GM21390 (cell line): ENCODE measurements at regions not wholly inside any gene's neighbourhood (a gene's known extent, or its start where the extent isn't known, plus 50 kb on each side); places are given as distances from the start of the nearest gene placed in this dataset.
A peak's percentile ranks its signal among the peaks of the same experiment; 100 is the strongest.
"Not testable (repeated sequence)": the region's sequence is repeated elsewhere in the genome, so short reads cannot be mapped to it uniquely, and the experiment has no call there.

Experiments
- ATAC-seq: cut with Tn5 transposase; IDR thresholded peaks from one replicate; pipeline ENCODE4 v1.9.1; 2021; ENCODE audit not compliant: unreplicated experiment

DNA sequence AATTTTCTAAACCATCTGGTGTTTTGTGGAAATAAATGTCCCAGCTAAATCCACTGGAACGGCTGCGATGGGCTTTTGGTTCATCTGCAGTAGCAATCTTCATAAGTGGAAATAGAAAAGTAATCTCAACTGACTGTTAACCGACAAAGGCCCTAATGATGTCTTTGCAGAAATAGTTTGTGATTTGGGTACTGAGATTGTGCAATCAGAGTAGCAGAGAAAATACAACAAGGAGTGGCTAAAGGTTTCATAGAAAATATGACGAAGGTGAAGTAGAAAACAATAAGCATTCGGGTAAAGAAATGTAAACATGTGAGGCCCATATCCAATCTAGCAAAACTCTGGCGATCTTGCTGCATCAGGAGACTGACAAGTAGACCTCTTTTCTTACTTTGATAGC, 262.6 kb upstream of the MCTP2 start:
- no peak for ATAC-seq

DNA sequence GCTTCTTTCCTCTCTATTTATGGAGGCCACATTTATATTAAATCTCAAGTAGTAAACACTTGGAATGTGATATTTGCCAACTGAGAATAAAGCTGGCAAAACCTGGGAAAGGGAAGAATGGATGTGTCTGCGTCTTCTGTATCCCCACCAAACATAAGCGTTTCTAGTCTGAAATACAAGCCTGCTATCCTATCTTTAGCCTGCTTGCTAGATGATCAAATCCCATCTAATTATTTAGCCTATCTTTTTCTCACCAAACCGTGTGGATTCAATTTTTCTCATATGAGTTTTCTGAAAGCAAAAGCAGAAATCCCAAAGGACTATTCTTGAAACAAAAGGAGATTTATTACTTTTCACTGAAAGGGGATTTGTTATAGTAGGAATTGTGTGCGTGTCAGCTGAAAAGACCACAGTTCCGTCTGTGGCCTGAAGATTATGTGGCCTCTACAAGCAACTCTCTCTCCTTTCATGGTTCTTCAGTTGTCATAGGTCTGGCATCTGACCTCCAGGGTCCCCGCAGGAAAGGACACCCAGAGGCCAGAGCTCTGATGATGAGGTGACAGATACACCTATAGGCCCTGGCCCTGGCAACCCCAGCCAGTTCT, 266.0 kb upstream of the MCTP2 start:
- no peak for ATAC-seq

DNA sequence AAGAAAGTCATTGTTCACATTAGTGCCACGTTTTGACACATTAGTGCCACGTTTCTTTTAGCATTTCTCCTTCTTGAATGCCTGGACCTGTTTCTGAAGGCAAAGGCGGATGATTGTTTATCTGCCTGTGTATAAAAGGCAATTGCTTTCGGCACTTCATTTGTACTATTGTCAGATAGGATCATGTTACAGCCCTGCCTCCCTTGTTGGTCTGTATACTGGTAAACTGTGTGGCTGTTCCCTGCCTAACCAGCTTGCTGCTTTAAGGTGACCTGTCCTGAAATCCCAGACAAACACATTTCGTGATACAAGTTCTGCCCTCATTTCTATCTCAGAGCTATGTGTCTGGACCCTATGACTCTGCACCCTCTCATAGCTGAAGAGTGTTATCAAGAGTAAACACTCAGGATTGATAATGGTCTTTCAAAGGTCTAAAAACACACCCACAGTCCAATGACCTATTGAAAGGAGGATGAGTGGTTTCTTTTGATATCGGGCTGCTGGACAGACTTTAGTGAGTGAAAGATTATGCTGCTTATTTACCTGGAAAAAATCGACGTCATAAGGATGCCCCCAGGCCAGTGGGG, 276.3 kb upstream of the MCTP2 start:
- no peak for ATAC-seq

DNA sequence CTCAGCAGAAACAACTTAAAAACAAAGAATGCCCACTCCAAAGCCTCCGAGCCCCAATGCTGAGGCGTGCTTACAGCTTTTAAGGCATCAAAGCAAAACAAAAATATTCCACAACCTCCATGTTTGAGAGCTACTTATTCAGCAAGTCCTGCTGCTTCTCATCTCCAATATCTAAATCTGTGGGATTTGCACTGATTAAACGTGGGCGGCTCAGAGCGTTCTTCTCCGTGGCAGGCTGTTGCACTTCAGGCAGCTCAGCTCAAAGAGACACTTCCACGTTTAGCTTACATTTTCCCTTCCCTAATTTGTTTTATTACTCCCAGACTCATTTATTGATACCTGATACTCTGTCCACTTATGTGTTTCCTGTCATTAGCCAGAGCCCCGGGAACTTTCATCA, 282.6 kb upstream of the MCTP2 start:
- no peak for ATAC-seq

DNA sequence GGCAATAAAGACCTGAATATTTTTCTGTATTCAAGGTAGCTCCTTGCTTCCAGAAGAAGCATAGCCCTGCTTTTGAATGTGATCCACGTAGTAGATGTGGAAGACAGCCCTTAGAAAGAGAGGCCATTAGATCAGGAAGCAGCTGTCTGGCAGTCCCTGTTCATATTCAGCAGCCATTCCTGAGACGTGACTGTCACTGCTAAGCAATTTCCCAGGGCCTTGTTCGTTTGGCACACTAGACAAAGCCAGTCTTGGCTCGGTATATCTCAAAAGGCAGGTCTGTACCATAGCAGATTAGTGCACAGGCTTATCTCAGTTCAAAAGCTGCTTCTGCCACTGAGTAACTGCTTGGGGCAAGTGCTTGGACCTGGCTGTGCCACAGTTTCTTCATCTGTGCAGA, 287.8 kb upstream of the MCTP2 start:
- no peak for ATAC-seq

DNA sequence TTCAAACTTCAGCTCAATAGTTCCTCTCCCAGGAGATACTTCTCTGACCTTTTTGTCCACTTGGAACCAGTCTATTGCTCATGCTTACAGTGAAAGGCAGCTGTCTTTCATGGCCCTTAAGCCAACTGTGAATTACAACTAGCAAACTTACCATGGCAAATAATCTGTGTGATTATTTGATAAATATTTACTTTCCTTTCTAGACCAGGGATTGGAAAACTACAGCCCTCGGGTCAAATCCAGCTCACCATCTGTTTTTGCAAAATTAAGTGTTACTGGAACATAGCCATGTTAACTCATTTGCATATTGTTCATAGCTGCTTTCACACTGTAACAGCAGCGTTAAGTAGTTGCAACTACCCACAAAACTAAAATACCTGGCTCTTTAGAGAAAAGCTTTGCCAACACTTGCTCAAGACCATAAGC, 289.1 kb upstream of the MCTP2 start:
- ATAC-seq: no peak

DNA sequence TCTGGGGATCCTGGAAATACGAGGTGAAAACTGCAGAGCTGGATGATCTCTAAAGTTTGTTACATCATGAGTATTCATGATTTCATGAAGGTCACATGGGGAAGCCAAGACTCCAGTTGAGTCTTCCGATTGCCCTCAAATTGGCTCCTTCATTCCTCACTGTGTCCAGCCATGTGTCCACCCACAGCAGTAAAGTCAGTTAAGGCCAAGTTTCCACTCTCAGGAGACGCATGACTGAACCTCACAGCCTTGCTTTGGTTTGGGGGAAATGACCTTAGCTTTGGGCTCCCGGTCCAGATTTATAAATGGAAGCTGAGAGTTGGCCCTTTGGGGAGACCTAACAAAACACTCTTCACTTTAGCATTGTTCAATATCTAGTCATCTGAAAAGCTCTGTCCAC, 289.7 kb upstream of the MCTP2 start:
- ATAC-seq: no peak

DNA sequence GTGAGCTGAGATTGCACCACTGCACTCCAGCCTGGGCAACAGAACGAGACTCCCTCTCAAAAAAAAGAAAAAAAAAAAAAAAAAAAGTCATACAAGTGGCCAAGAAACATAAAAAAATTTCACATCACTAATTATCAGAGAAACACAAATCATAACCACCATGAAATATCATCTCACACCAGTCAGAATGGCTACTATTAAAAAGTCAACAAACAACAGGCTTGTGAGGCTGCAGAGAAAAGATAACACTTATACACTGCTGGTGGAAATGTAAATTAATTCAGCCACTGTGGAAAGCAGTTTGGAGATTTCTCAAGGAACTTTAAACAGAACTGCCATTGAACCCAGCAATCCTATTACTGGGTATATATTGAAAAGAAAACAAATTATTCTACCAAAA, 291.1 kb upstream of the MCTP2 start:
- ATAC-seq: no peak

DNA sequence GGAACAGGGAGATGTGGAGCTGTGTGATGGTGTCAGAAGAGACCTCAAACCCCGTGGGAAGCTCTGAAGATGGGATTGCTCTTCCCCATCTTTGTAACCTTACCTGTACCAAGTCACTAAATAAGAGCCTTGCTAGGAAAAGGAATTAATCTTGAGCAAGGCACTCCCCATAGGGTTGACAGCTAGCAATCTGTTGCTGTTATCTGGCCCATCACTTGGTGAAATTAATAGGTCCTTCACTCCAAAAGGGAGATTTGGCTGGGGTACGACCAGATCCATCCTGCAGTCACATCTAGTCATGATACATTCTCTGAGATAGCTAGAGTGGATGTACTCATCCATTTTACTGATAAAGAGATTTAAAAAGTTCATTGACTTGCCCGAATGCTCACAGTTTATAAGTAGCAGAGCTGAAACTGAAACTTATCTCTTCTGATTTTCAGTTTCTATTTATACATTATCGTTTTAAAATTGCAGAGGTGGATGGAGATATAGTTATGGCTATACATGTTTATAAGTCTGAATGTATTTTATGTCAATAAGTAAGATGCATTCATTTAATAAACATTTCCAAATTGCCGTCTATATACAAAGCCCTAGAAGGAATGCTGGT, 299.1 kb upstream of the MCTP2 start:
- ATAC-seq: peak; percentile 91

DNA sequence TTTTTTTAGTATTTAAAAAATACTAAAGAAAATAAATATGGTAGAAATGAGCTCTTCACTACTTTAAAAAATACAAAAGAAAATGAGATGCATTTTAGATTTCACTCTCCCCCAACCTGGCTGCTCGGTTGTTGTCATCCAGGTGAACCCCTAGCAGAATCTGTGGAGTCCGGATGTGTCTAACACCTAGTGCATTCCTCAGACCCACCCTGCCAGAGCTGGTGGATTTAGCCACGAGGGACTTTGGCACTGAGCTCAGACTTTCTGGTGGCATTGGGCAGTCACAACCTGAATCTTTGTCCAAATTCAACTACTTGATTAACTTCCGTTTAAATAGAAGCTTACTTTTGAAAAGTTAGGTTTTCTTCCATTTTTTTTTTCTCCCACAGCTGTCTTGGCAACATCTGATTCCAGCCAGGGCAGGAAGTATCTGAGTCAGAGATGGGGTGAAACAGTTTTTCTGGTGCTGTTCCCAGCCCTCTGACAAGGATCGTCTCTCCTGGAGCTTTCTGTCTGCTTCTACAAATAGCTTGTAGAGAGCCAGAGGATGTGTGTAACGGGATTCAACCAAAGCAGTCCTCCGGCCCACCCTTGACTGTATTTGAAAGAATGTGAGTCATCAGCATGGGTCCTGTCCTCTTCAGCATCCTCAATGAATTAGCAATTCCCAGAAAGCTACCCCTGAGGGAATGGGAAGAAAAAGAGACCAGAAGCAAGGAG, 301.8 kb upstream of the MCTP2 start:
- no peak for ATAC-seq

DNA sequence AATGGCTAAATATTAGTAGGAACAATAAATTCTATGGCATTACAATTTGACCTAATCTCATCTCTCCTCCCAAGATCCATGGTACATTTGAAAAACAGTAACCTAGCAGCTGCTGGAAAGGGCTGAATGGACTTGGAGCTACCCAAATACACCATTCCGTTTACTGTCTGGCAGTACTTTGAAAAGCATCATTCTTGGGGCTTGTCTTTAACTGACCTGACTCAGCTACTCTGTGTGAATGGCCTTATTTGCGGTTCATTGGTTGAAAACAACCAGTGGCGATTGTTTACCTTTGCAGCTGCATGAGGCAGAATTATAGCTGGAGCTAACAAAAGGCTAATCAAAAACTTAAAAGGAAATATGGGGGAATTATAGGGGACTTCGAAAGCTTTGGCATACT, 311.2 kb upstream of the MCTP2 start:
- no peak for ATAC-seq

DNA sequence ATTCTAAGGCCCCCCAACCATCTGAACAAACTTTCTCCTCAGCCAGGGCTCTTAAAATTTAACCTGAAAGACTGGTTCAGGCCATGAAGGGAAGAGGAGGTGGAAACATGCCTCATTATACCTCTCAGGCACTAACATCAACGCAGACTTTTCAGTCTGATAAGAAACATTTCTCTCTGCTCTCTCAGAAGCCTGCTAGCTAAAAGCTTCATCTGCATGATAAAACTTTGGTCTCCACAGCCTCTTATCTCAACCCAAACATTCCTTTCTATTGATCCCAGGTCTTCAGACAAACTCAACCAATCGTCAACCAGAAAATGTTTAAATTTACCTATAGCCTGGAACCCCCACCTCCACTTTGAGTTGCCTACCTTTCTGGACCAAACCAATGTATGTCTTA, 312.6 kb upstream of the MCTP2 start:
- ATAC-seq: not testable (repeated sequence)

DNA sequence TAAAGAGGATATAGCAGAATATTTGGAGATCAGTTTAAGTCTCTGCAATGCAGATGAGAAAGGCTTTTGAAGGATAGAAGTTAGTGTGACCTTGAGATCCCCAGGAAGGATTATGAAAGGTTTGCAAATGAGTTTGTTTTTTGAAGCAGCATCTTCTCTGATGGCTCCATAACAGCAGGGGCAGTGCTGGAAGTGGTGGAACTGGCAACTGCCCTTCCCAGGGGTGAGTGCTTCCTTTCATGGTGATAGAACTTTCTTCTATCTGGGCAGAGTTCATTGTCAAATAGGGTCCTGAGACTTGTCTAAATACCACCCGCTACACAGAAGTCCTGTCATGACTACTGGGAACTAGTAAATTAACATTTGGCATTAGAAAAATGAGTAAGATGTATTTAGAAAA, 314.2 kb upstream of the MCTP2 start:
- ATAC-seq: no peak

DNA sequence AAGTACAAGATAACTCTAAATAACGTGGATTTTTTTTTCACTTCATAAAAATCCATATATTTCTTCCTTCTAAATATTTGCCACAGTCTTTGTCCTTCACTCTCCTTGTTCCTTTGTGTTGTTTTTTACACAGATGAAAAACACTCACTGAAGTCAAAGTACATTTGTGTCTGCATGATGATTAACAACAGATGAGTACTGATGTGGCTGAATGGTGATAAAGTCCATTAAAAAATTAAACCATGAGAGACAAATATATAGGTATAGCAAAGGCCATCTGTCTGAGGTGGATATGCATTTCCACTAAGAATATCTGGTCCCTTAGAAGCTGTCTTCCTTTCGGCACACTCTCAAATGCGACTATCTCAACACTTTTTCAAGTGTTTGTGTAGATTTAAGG, 317.5 kb upstream of the MCTP2 start:
- no peak for ATAC-seq

DNA sequence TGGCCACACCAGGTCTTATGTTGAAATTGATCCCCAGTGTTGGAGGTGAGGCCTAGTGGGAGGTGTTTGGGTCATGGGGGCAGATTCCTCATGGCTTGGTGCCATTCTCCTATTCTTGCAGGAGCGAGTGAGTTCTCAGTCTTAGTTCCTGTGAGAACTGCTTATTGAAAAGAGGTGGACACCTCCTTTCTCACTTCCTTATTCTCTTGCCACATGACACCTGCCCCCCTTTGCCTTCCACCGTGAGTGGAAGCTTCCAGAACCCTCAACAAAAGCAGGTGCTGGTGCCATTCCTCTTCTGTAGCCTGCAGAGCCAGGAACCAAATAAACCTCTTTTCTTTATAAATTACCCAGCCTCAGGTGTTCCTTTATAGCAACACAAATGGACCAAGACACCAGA, 318.1 kb upstream of the MCTP2 start:
- ATAC-seq: peak; percentile 49

DNA sequence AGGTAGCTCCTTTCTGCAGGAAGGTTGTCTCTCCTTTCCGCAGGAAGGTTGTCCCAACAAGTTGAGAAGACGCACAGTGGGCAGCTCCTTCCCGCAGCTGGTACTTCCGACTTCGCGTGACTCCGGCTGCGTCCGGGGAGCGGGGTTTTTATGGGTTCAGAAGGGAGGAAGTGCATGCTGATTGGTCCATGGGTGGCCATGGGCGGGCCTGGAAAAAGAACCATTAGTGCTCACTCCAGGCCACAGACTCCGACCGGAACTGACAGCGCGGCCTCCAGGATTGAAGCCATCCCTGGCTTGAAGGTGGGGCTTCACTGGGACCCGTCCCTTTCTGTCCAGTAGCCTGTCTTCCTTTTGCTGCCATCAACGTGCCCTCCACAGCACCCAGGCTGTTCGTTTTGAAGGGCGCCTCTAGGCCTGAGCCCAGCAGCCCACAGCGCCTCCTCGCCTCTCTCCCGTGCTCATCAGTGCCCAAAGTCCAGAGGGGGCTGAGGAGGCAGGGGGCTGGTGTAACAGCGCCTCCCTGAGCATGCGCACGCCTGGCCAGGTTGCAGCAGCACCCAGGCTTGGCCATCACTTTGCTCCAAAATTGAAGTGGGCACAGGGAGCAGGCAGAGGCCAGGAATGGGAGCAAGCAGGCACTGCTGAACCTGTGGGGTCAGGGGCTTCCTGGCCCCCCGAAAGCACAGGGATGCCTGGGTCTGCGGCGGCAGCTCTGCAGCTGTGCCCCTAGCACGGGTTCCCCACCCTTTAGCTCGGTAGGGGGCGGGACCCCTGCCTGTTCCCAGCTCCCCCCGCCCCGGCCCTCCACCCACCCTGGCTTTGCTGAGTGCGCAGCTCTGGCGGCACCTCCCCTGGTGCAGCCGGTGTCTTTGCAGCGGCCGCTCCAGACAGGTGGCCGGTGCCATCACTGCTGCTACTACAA, 330.6 kb upstream of the MCTP2 start:
- ATAC-seq: no peak

DNA sequence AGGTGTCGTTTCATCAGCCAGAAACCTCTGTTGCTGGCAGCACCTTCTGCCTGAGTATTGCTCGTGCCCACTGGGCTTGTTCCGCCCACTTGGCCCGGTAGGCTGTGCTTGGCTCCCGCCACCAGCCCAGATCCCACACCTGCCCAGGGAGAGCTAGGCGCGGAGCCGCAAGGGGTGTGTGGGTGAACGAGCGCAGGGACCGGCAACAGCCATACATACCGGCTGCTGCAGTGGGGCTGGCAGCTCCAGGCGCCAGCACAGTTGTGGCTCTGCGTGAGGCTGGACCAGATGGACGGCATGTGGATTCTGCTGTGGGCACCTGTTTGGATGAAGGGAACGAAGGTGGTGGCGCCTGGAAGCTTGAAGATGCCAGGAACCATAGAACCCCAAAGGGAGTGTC, 331.5 kb upstream of the MCTP2 start:
- ATAC-seq: no peak

DNA sequence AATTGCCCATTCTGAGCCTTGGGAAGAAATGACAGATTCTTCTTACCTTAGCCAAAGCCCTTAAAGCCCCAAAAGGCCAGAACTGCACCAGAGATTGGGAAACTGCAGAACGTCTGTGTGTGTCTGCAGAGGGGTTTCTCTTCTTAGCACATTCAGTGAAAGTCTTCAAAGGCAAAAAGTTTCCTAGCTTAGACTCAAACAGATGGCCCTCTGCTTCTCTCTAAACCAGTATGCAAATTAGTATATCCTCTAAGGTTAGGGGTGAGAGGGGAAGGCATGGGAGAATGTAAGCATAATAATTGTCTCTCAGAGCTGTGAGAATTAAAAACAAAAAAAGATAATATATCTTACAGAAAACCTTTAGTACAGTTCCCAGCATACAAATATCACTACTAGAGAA, 334.0 kb upstream of the MCTP2 start:
- ATAC-seq: no peak

DNA sequence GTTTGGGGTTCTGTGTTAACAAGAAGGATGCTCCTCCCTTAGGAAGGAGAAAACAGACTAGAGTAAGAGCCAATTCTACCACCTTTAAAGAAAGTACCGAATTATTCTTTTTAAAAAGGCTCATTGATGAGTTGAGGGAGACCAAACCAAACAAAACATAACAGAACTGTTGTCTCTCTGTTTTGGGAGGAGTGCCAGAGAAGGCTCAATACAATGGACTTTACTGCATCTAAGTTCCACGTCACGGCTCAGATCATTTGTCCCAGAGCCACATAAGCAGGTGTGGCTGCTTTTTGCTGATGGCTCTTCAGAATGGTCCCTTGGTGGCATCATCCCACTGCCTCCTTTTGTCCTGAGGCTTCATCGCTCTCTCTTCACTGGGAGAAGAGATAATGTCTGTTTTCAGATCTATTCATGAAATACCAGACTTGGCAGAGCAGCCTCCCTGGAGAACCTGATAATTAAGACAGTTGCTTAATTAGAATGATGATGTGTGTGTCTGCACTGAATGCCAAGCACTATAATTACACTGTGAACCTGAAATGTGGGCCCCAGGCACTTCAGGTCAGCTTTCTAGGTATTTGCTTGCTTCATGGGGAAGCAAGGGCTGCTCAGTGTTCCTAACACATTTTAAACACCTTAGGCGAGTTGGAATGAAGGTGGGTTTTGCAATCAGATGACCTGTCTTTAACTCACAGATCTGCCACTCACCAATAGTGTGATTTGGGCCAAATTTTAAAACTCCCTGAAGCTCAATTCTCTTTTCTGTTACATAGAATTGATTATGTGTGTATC, 335.2 kb upstream of the MCTP2 start:
- no peak for ATAC-seq

DNA sequence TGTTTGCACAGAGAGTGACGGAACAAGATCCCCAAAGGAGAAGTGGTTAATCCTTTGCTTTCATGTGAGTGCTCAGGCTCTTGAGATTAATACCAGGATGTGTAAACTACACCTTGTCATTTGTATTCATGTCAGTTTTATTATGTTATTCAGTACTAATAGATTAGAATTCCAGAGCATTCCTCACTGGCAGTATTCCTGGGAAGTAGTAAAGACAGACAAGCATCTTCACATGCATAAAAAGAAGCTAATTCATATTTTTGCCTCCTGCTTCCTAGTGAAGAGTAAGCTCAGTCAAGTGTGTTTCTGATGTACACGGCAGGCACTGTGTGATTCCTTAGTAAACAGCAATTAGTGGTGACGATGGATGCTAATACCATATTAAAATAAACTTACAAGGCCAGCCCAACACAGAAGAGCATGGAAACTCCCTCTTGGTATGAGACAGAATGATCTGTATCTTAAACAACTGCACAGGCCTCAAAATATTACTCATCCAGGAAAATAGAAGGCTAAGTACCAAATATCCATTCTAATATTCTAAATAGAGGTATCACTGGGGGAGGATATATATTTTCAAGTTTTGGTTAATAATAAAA, 336.8 kb upstream of the MCTP2 start:
- no peak for ATAC-seq
